K562 (cell line): ENCODE measurements at regions not wholly inside any gene's neighbourhood (a gene's known extent, or its start where the extent isn't known, plus 50 kb on each side); places are given as distances from the start of the nearest gene placed in this dataset.

ENCODE experiments used
- NFRKB ChIP-seq: fragments of 450-650 bp; IDR thresholded peaks from 2 replicates; pipeline ENCODE4 v1.6.1; 2016; ENCODE audit warnings: low read depth
- NFXL1 ChIP-seq: fragments of 450-650 bp; formaldehyde crosslinking; IDR thresholded peaks from 2 replicates; pipeline ENCODE4 v1.4.0; 2021; ENCODE audit warnings: mild to moderate bottlenecking
- POLR2A ChIP-seq: fragments of 450-650 bp; conservative IDR thresholded peaks from 2 replicates; pipeline ENCODE4 v1.6.1; 2016
- SMC3 ChIP-seq: conservative IDR thresholded peaks from 2 replicates; pipeline ENCODE4 v1.6.1; 2011; ENCODE audit warnings: low read depth, low read length, improper control_type of control experiment; ENCODE audit not compliant: insufficient read depth
- TCFL5 ChIP-seq: fragments of 250-450 bp; sonication (Bioruptor Pico); conservative IDR thresholded peaks from 2 replicates; pipeline ENCODE4 v1.6.1; 2021; ENCODE audit warnings: mild to moderate bottlenecking, moderate library complexity, matching md5 sums
- ZBTB8A ChIP-seq: fragments of 450-650 bp; IDR thresholded peaks from 2 replicates; pipeline ENCODE4 v1.6.1; 2018; ENCODE audit warnings: mild to moderate bottlenecking, moderate library complexity; ENCODE audit not compliant: partially characterized antibody
- ZNF274 ChIP-seq: IDR thresholded peaks from 2 replicates; pipeline ENCODE4 v1.6.1; 2011; ENCODE audit warnings: low read depth, mild to moderate bottlenecking, low read length, moderate library complexity, borderline replicate concordance
- TF ChIP-seq, protein P1 (sequence below), 3 experiments: IDR thresholded peaks in 2 of 3; conservative IDR thresholded peaks in 1 of 3; 2 replicates each; pipeline ENCODE4 v1.5.1; 2011 to 2012; ENCODE audit warnings: low read length in 3 of 3, mild to moderate bottlenecking in 3 of 3, control low read depth in 2 of 3, improper control_type of control experiment in 1 of 3, inconsistent platforms in 1 of 3, low read depth in 1 of 3, mixed read lengths in 1 of 3, moderate library complexity in 1 of 3; ENCODE audit not compliant: insufficient read depth in 2 of 3
- TF ChIP-seq, protein P2 (sequence below): fragments of 450-650 bp; IDR thresholded peaks from 2 replicates; pipeline ENCODE4 v1.6.1; 2016; ENCODE audit warnings: missing biosample characterization, missing genetic modification characterization

DNA sequence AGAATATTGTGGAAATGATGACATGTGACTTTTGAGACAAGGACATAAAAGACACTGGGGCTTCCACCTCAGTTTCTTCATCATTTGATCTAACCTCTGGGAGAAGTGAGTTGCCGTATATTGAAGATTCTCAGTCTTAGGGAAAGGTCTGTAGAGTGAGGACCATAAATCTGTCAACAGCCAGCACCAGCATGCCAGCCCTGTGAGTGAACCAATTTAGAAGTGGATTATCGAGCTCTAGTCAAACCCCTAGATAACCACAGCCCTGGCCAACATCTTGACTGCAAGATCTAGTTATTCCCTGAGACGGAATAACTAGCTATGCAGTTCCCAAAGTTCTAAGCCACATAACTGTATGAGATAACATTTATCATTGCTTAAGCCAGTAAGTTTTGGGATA, 108.8 kb upstream of the PTPRR start:
- TF ChIP-seq, protein P1, sequence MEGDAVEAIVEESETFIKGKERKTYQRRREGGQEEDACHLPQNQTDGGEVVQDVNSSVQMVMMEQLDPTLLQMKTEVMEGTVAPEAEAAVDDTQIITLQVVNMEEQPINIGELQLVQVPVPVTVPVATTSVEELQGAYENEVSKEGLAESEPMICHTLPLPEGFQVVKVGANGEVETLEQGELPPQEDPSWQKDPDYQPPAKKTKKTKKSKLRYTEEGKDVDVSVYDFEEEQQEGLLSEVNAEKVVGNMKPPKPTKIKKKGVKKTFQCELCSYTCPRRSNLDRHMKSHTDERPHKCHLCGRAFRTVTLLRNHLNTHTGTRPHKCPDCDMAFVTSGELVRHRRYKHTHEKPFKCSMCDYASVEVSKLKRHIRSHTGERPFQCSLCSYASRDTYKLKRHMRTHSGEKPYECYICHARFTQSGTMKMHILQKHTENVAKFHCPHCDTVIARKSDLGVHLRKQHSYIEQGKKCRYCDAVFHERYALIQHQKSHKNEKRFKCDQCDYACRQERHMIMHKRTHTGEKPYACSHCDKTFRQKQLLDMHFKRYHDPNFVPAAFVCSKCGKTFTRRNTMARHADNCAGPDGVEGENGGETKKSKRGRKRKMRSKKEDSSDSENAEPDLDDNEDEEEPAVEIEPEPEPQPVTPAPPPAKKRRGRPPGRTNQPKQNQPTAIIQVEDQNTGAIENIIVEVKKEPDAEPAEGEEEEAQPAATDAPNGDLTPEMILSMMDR (IDR thresholded peaks at IDR 0.05 in 2 of 3, conservative IDR thresholded peaks at IDR 0.05 in 1 of 3; ENCODE audit: insufficient read depth in 2 of 3, low read depth in 1 of 3, low read length in 3 of 3), result no peak
- TF ChIP-seq SMC3 (no peak), ZNF274 (no peak), NFXL1 (no peak), ZBTB8A (no peak), TCFL5 (no peak), POLR2A (no peak), NFRKB (no peak)
- TF ChIP-seq, protein P2, sequence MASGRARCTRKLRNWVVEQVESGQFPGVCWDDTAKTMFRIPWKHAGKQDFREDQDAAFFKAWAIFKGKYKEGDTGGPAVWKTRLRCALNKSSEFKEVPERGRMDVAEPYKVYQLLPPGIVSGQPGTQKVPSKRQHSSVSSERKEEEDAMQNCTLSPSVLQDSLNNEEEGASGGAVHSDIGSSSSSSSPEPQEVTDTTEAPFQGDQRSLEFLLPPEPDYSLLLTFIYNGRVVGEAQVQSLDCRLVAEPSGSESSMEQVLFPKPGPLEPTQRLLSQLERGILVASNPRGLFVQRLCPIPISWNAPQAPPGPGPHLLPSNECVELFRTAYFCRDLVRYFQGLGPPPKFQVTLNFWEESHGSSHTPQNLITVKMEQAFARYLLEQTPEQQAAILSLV (tag), result no peak
